Bone marrow (tissue), 2 donors: ENCODE measurements at regions not wholly inside any gene's neighbourhood (a gene's known extent, or its start where the extent isn't known, plus 50 kb on each side); places are given as distances from the start of the nearest gene placed in this dataset.
"Not testable (repeated sequence)": the region's sequence is repeated elsewhere in the genome, so short reads cannot be mapped to it uniquely, and the experiment has no call there.

Experiments used
- DNase-seq, 2 donors: peaks; one replicate each; lab custom pipeline; 2025; lab: John Stamatoyannopoulos, UW

DNA sequence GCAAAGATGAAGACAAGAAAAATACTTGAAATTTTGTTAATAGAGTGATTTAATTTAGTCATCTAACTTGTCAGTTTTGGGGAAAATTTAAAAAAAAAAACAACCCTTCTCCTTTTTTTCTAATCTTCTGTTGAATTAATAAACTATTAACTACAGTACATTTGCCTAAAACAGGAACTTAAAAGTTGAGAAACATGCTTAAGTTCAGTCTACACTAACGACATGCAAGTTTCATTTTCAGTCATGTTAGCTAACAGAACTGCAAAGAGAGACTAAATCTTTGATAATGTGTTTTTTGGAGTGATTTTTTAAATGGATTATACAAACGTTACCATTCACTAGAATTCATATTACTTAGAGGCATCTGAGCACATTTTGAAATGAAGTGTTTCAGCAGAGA is 71.9 kb upstream of the MBNL1 start:
- peak in 1 of 2 donors; percentile 33 for DNase-seq

DNA sequence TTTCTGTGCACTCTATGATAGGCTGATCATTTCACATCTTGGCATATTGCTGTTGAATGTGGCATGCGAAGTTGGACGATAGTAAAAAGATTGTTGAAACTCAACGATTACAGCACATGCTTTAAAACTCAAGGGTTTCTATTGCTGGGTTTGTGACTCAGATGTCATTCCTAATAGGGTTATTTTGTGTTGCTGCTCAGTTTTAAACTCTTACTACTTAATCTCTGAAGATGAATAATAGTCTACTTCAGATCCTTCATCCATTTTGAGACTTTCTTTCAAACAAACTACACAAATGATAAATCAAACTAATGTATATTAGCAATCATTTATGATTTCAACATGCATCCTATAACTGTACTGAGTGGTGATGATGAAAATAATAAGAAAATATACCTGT is 71.3 kb upstream of the MBNL1 start:
- no peak for DNase-seq

GRCh38 chr3:152197937-152198336 is 70.8 kb upstream of the MBNL1 start:
- DNase-seq: no peak

DNA sequence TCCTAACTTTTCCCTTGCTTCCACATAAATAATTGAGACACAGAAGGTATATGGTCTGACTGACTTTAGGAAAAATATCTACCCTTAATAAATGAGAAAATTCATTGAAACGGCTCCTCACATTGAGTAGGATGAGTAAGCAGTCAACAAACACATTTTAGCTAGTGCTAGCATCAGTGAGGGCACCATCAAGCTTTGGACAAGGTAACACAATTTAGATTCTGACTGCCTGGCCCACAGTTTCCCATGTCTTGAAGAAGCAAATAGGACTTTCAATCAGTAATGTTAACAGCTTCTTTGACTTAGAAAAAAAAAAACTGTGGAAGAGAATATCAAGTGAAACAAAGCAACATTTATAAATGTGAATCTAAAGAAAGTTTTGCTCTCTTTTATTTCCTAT is 70.1 kb upstream of the MBNL1 start:
- no peak for DNase-seq

DNA sequence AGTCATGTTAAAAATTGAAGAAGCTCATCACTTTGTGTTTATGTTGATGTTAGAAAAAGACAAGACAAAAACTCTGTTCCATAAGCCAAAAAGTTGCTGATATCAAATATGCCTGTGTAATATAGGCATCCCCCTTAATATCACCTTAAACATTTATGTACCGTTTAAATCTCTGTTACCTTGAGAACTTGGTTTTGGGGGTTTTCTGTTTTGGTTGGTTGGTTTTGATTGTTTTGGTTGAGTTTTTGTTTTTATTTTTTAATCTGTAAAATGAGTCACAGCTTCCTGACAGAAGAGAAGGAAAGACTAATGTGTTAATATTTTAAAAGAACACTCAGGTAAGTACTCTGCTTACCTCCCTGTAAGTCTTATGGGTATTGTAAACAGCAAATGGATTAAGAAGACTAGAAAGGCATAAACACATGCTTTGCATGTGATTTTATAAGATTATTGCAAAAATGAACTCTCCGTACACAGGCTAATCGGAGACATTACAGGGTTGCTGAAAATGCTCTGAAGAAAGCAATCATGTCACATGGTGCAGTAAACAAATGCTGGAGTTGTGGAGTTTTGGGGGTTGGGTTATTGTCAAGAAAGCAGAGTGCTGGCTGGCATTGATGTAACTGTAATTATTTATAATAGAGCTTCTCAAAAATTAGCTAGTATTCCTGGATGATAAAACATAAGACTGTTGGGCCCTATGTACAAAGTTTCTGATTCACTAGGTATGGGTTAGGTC is 69.5 kb upstream of the MBNL1 start:
- no peak for DNase-seq

GRCh38 chr3:152200476-152201420 is 68.0 kb upstream of the MBNL1 start:
- peak in 1 of 2 donors; percentile 59 for DNase-seq

DNA sequence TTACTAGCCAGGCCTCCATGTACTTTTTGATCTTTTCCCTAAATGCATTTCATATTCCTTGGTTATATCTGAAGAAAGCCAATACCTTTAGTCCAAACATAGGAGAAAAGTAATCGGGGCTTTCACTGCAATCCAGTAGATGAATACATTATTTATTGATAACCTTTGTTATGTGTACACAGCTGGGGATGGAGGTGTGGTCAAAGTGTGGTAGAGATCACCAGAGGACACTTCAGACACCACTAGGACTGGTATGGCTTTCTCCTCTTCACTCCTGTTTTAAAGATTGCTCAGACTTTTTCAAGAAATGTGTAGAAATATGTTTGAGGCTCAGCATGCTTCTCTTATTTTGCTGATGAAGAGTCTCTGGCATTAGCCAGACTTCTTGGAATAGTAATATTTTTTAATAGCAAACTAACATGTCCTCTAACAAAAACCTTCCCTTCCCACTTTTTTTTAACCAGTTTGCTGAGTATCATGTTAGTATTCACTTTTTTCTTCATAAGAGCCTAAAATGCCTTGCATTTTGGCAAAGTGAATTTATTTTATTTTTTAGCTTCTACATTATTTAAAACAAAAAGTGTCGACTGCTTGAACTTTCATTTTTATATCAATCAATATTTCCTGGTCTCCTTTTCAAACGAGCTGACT is 65.6 kb upstream of the MBNL1 start:
- no peak for DNase-seq

DNA sequence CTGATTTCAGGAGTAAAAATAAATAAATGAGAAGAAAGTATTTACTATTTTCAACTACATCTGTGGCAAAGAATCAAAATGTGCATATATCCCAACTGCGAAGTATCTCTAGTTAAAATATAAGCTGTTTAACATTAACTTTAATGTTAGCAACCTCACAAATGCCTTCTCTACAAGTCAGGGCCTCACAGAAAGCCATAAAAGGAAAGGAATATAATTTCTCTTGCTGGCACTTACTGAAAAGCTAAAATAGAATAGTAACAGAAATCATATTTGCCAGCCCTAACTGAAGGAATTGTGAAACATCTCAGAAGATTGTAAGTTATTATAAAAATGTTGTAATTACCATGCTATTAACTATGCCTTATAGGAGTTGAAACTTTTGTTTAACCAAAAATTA is 65.1 kb upstream of the MBNL1 start:
- no peak for DNase-seq

- DNase-seq: no peak
Measured at GRCh38 chr3:152204218-152204617, 64.5 kb upstream of the MBNL1 start.

DNA sequence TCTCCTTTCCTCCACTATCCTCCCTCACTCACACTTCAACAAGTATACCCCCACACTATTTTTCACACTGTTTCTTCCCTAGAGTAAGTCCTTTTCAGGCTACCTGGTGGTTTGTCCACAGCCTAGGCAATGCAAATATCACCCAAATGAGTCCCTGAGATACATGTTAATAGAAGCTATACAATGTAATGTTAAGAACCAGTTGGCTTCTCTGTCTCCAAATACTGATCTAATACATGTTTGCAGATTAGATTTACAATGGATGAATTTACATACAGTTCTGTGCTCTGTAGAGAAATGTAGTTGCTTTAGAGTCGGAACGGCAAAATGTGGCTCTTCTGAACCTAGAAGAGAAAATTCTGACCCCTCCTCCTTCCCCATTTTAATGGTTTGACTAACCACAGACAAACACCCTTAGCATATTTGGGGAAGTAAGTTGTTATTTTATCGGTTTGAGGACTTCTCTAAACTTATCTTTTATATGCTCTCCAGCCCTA is 63.6 kb upstream of the MBNL1 start:
- DNase-seq: peak in 1 of 2 donors; percentile 90

- no peak for DNase-seq
Measured at GRCh38 chr3:152206243-152206760, 62.4 kb upstream of the MBNL1 start.

DNA sequence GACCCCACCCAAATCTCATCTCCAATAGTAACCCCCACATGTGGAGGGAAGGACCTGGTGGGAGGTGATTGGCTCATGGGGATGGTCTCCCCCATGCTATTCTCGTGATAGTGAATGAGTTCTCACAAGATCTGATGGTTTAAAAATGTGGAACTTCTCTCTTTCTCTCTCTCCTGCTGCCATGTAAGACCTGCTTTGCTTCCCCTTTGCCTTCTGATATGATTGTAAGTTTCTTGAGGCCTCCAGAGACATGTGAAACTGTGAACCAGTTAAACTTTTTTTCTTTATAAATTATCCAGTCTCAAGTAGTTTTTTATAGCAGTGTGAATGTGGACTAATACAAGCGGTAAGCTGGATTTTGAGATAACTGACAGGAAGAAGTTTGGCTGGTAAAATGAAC is 60.3 kb upstream of the MBNL1 start:
- no peak for DNase-seq

GRCh38 chr3:152209060-152209459 is 59.7 kb upstream of the MBNL1 start:
- DNase-seq: no peak

GRCh38 chr3:152209776-152210175 is 59.0 kb upstream of the MBNL1 start:
- no peak for DNase-seq

- no peak for DNase-seq
Measured at GRCh38 chr3:152210697-152211096, 58.0 kb upstream of the MBNL1 start.

GRCh38 chr3:152211655-152212054 is 57.1 kb upstream of the MBNL1 start:
- DNase-seq: no peak

GRCh38 chr3:152213203-152213602 is 55.5 kb upstream of the MBNL1 start:
- no peak for DNase-seq

DNA sequence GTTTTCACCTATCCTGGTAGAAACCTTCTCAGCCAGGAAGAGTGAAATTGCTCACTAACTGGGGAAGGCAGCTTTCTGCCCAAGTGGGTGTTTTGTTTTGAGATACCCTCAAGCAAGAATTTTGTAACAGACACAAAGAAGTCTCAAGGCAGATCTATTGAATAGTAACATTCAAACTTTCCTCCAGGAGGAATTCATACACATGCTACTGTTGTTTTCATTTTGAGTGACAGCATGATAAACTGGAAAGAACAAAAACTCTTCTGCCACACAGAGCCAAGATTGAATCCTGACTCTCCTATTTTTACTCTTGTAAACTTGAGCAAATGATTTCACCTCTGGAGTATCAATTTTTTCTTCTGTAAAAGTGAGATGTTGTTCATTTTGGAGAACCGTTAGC is 54.8 kb upstream of the MBNL1 start:
- no peak for DNase-seq

DNA sequence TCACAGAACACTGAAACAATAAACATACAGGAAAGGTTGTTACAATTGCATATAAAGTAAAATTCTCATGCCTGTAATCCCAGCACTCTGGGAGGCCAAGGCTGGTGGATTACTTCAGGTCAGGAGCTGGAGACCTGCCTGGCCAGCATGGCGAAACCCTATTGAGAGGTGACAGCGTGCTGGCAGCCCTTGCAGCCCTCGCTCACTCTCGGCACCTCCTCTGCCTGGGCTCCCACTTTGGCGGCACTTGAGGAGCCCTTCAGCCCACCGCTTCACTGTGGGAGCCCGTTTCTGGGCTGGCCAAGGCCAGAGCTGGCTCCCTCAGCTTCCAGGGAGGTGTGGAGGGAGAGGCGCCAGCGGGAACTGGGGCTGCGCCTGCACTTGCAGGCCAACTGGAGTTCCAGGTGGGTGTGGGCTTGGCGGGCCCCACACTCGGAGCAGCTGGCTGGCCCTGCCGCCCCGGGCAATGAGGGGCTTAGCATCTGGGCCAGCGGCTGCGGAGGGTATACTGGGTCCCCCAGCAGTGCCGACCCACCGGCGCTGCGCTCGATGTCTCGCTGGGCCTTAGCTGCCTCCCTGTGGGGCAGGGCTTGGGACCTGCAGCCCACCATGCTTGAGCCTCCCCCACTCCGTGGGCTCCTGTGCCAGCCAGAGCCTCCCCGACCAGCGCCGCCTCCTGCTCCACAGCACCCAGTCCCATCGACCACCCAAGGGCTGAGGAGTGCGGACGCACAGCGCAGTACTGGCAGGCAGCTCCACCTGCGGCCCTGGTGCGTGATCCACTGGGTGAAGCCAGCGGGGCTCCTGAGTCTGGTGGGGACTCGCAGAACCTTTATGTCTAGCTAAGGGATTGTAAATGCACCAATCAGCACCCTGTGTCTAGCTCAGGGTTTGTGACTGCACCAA is 51.5 kb upstream of the MBNL1 start:
- DNase-seq: not testable (repeated sequence)

GRCh38 chr3:152218602-152219001 is 50.1 kb upstream of the MBNL1 start:
- no peak for DNase-seq
